IPS-NIHi7 (cell line): ENCODE measurements at regions not wholly inside any gene's neighbourhood (a gene's known extent, or its start where the extent isn't known, plus 50 kb on each side); places are given as distances from the start of the nearest gene placed in this dataset.

Source experiments
- DNase-seq: peaks from one replicate; pipeline ENCODE4 v3.0.0; 2012; ENCODE audit warnings: mixed read lengths; ENCODE audit errors: extremely low spot score

GRCh38 chrX:20378233-20378920 lies 111.7 kb upstream of the RPS6KA3 start:
- no peak for DNase-seq

GRCh38 chrX:20374900-20375438 lies 108.3 kb upstream of the RPS6KA3 start:
- DNase-seq, result no peak

GRCh38 chrX:20374450-20374849 lies 107.7 kb upstream of the RPS6KA3 start:
- DNase-seq, result no peak

GRCh38 chrX:20373063-20373462 lies 106.4 kb upstream of the RPS6KA3 start:
- no peak for DNase-seq

- DNase-seq, result no peak
Measured at GRCh38 chrX:20372533-20372932, 105.8 kb upstream of the RPS6KA3 start.

GRCh38 chrX:20369468-20369867 lies 102.8 kb upstream of the RPS6KA3 start:
- DNase-seq, result no peak

- DNase-seq, result no peak
Measured at GRCh38 chrX:20364238-20364637, 97.5 kb upstream of the RPS6KA3 start.

GRCh38 chrX:20363275-20363674 lies 96.6 kb upstream of the RPS6KA3 start:
- DNase-seq, result no peak

GRCh38 chrX:20362268-20363267 lies 95.9 kb upstream of the RPS6KA3 start:
- DNase-seq, result no peak

- peak; percentile 59 for DNase-seq
Measured at GRCh38 chrX:20361890-20362262, 95.2 kb upstream of the RPS6KA3 start.

- no peak for DNase-seq
Measured at GRCh38 chrX:20361081-20361889, 94.6 kb upstream of the RPS6KA3 start.

GRCh38 chrX:20355187-20355586 lies 88.5 kb upstream of the RPS6KA3 start:
- no peak for DNase-seq

- no peak for DNase-seq
Measured at GRCh38 chrX:20354505-20354904, 87.8 kb upstream of the RPS6KA3 start.

GRCh38 chrX:20352935-20353336 lies 86.2 kb upstream of the RPS6KA3 start:
- no peak for DNase-seq

GRCh38 chrX:20352504-20352903 lies 85.8 kb upstream of the RPS6KA3 start:
- DNase-seq, result no peak

- no peak for DNase-seq
Measured at GRCh38 chrX:20350596-20350995, 83.9 kb upstream of the RPS6KA3 start.

- no peak for DNase-seq
Measured at GRCh38 chrX:20348139-20348538, 81.4 kb upstream of the RPS6KA3 start.

- no peak for DNase-seq
Measured at GRCh38 chrX:20347481-20347880, 80.8 kb upstream of the RPS6KA3 start.

GRCh38 chrX:20333672-20334071 lies 67.0 kb upstream of the RPS6KA3 start:
- no peak for DNase-seq

- peak; percentile 18 for DNase-seq
Measured at GRCh38 chrX:20330545-20330944, 63.8 kb upstream of the RPS6KA3 start.

- no peak for DNase-seq
Measured at GRCh38 chrX:20329435-20329834, 62.7 kb upstream of the RPS6KA3 start.
